Kidney (tissue), 13 donors: ENCODE measurements at regions not wholly inside any gene's neighbourhood (a gene's known extent, or its start where the extent isn't known, plus 50 kb on each side); places are given as distances from the start of the nearest gene placed in this dataset.

ENCODE experiments used
- DNase-seq, 5 donors: peaks; one replicate each; pipeline ENCODE4 v3.0.0-alpha.2; 2013 to 2020
- FAIRE-seq: peaks from 2 replicates; lab custom pipeline; 2012; peaks lifted over from hg19 to GRCh38; lab: Jason Lieb, UNC
- H3K27ac ChIP-seq, 2 donors: one replicate each; pipeline ENCODE4 v1.7.0; 2013; ENCODE audit warnings: low read depth in 2 of 2, low read length in 2 of 2, inconsistent platforms in 1 of 2
- H3K27me3 ChIP-seq: one replicate; pipeline ENCODE4 v1.7.1; 2013; ENCODE audit warnings: low read length, inconsistent platforms; ENCODE audit not compliant: control insufficient read depth, insufficient read depth
- H3K36me3 ChIP-seq, 3 donors: one replicate each; pipeline versions ENCODE4 v1.7.0 to v1.7.1; 2013; ENCODE audit warnings: low read length in 3 of 3, control low read depth in 1 of 3, inconsistent platforms in 1 of 3; ENCODE audit not compliant: insufficient read depth in 3 of 3, control insufficient read depth in 2 of 3
- H3K4me1 ChIP-seq, 3 donors: one replicate each; pipeline versions ENCODE4 v1.7.0 to v1.7.1; 2013; ENCODE audit warnings: low read length in 3 of 3, inconsistent platforms in 1 of 3, low read depth in 1 of 3; ENCODE audit not compliant: control insufficient read depth in 2 of 3, insufficient read depth in 2 of 3
- H3K4me3 ChIP-seq, 3 donors: one replicate each; pipeline versions ENCODE4 v1.7.0 to v1.8.1; 2013; ENCODE audit warnings: low read length in 3 of 3, control low read depth in 1 of 3, inconsistent platforms in 1 of 3
- H3K9ac ChIP-seq, 3 donors: one replicate each; pipeline versions ENCODE4 v1.7.0 to v1.7.1; 2013; ENCODE audit warnings: low read length in 3 of 3, control low read depth in 1 of 3, inconsistent platforms in 1 of 3
- H3K9me3 ChIP-seq, 3 donors: one replicate each; pipeline versions ENCODE4 v1.7.0 to v1.7.1; 2013; ENCODE audit warnings: low read length in 3 of 3, control low read depth in 1 of 3, inconsistent platforms in 1 of 3; ENCODE audit not compliant: control insufficient read depth in 2 of 3, insufficient read depth in 1 of 3
- CTCF ChIP-seq: IDR thresholded peaks from 3 replicates; pipeline ENCODE4 v1.5.1; 2012; ENCODE audit warnings: mild to moderate bottlenecking, moderate library complexity, borderline replicate concordance; ENCODE audit not compliant: insufficient read depth; ENCODE audit errors: extremely low read depth
- intact Hi-C: fragments of 100-400 bp; cut with DNase I; formaldehyde crosslinking; loops from one replicate; pipeline ENCODE4 v1.11.1; 2022
- donor health status: control.
- donor health status: control.
- donor health status: control.
- donor health status: control.
- donor health status: control.
- donor health status: DM: yes; HTN: yes; CAD: no.
- donor health status: Normal renal cell carcinoma (clear cell type).

GRCh38 chr3:106882297-106882696 is 494.9 kb upstream of the CCDC54 start:
- H3K27me3 ChIP-seq: no peaks in the 10 kb centered on the region
- intact Hi-C loops: no loop called here
- TF ChIP-seq CTCF: no peak
- H3K4me1 ChIP-seq: no peaks in the 10 kb centered on the region
- no peak overlapping the region for H3K27ac ChIP-seq
- H3K9me3 ChIP-seq: no peaks in the 10 kb centered on the region
- H3K4me3 ChIP-seq: no peak overlapping the region
- DNase-seq (no peak), FAIRE-seq (no peak)
- no peaks in the 10 kb centered on the region for H3K36me3 ChIP-seq
- H3K9ac ChIP-seq: no peak overlapping the region

- Histone ChIP-seq H3K27ac (no peak overlapping the region), H3K4me3 (no peak overlapping the region), H3K27me3 (no peaks in the 10 kb centered on the region), H3K9ac (no peak overlapping the region), H3K36me3 (no peaks in the 10 kb centered on the region), H3K4me1 (no peaks in the 10 kb centered on the region), H3K9me3 (no peaks in the 10 kb centered on the region)
- DNase-seq (no peak), FAIRE-seq (no peak)
- intact Hi-C loops: no loop called here
- TF ChIP-seq CTCF: no peak
Measured at GRCh38 chr3:106906074-106906473, 471.2 kb upstream of the CCDC54 start.

GRCh38 chr3:106908181-106908938 is 468.9 kb upstream of the CCDC54 start:
- Histone ChIP-seq H3K9ac (no peak overlapping the region), H3K4me3 (no peak overlapping the region), H3K27ac (no peak overlapping the region), H3K9me3 (no peaks in the 10 kb centered on the region), H3K36me3 (no peaks in the 10 kb centered on the region), H3K27me3 (no peaks in the 10 kb centered on the region), H3K4me1 (no peaks in the 10 kb centered on the region)
- TF ChIP-seq CTCF: no peak
- DNase-seq: peak in 1 of 5 donors; percentile 60
- intact Hi-C loops: no loop called here
- no peak for FAIRE-seq
